Lower leg skin (tissue), 3 donors: ENCODE measurements at regions not wholly inside any gene's neighbourhood (a gene's known extent, or its start where the extent isn't known, plus 50 kb on each side); places are given as distances from the start of the nearest gene placed in this dataset.

Experiments used
- POLR2A ChIP-seq, 2 donors: fragments of 450-650 bp; IDR thresholded peaks; one replicate each; pipeline ENCODE4 v1.6.1; 2016 to 2017; ENCODE audit warnings: antibody characterized with exemption in 2 of 2, mild to moderate bottlenecking in 1 of 2, moderate library complexity in 1 of 2
- TF ChIP-seq, protein P1 (sequence below), 3 donors: fragments of 450-650 bp; IDR thresholded peaks; one replicate each; pipeline ENCODE4 v1.5.1; 2016; ENCODE audit warnings: antibody characterized with exemption in 3 of 3, mild to moderate bottlenecking in 3 of 3, moderate library complexity in 2 of 3

DNA sequence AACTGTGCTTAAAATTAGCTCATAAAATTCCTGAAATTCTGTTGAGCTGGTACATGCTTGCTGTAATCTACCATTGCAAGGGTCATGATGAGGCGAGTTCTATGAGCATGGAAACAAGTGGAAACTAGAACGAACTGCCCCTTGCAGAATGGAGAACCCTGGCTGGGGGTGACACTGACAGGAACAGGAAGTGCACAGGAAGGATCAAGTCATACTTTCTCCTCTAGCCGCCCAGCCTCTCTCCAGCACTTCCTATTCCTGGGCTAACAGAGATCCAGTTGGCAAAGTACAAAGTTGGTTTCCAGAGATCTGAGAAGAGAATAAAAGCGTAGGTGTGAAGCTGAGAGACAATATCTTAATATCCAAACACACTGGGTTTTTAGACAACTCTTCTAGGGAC, 414.2 kb upstream of the PODXL start:
- TF ChIP-seq, protein P1, sequence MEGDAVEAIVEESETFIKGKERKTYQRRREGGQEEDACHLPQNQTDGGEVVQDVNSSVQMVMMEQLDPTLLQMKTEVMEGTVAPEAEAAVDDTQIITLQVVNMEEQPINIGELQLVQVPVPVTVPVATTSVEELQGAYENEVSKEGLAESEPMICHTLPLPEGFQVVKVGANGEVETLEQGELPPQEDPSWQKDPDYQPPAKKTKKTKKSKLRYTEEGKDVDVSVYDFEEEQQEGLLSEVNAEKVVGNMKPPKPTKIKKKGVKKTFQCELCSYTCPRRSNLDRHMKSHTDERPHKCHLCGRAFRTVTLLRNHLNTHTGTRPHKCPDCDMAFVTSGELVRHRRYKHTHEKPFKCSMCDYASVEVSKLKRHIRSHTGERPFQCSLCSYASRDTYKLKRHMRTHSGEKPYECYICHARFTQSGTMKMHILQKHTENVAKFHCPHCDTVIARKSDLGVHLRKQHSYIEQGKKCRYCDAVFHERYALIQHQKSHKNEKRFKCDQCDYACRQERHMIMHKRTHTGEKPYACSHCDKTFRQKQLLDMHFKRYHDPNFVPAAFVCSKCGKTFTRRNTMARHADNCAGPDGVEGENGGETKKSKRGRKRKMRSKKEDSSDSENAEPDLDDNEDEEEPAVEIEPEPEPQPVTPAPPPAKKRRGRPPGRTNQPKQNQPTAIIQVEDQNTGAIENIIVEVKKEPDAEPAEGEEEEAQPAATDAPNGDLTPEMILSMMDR (IDR thresholded peaks at IDR 0.05): no peak
- no peak for TF ChIP-seq POLR2A (IDR thresholded peaks at IDR 0.05)
